ENCODE measurements at regions not wholly inside any gene's neighbourhood (a gene's known extent, or its start where the extent isn't known, plus 50 kb on each side); places are given as distances from the start of the nearest gene placed in this dataset.

DNA sequence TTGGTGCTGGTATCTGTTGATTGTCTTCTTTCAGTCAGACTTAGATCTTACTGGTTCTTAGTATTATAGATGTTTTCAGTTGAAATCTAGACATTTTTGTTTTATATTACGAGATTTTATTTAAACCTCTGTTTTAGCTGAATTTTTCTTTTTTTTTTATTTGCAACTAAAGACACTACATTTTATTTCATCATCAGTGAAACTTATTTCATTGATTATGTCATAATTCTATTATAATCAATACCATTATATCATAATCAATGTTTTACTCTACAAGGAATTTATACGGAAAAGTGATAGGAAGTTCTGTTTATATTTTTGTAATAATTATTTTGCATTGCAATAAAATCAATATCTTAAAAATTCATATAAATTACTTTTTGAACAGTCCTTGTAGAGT, 477.4 kb upstream of the MDFIC2 start:
- DNase-seq: no peak

DNA sequence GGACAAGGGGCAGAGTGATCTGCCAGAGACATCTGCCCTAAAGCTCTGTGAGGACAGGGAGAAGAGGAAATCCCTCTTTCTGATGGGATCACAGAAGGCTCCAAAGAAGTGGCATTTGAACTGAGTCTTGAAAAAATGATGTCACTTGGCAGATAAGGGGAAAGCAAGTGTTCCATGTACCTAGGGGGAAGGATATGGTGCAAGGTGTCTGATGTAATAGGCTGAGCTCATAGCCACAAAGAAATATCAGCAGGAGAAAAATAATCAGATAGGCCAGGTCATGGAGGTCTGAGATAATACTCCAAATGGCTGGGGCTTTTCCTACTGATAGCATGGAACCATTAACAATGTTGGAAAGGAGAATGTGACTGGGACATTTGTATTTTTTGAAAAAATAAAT, 468.4 kb upstream of the MDFIC2 start:
- DNase-seq: no peak

DNA sequence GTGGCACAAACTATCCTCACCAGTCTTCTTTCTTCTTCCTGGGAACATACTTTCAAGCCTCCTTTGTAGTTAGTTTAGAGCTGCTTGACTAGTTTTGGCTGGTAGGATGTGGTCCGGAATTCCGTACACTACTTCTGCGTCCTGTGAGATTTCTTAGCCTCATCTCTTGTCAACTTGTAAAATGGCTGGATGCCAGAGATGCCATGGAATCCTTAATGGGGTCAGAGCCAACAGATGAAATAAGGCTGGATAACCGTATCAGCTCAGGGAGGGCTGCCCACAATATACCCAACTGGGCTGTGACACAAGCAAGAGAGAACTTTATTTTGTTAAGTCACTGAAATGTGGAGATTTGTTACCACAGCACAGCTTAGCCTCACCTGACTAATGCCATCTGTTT, 466.9 kb upstream of the MDFIC2 start:
- DNase-seq: no peak

DNA sequence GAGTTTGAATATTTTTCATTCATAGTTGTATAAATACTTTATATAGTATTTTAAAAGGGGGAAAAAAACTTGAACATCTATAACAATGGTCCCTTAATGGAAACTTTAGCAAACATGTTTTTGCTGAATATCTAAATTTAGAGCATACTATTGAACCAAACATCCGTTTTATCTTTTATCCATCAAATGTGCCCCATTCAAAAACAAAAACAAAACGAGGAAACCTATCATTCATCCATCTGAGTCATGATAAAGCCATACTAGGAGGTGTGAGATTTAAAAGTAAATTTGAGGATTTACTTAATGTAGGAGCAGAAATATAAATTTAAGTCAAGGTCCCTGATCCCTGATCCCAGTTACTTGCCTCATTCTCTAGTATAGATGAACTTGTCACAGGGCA, 463.6 kb upstream of the MDFIC2 start:
- DNase-seq: no peak

DNA sequence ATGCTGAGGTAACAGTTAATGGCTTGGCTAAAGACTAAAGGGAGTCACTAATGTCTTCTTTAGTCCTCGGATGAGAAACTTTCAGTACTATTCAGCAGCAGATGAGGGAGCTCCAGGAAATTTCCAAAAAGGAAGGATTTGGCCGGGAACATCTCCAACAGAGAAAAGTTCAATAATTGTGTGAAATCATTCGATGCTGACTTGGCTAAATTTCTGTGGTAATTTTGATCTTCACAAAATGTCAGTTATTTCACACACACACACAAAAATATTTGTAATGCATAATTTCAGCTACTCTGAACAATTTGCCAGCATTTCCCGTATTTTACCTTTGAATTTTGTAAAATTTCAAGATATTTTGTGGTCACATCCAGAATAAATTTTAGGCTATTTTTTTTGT, 462.8 kb upstream of the MDFIC2 start:
- DNase-seq: no peak

DNA sequence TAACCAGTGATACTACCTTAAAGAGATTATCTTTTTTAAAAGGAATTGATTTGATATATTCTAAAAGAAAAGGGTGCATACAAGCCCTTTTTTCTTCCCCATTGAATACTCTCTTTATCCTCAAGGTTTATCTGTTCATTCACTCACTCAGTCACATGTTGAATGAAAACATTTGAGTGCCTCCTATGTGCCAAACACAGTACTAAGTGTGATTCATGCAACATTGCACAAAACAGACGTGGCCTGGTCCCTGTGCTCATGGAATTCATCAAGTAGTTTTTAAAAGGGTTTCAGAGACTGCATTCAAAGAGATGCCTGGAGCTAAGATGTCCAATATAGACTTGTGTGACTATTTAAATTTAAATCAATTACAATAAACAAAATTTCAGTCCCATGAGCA, 462.2 kb upstream of the MDFIC2 start:
- DNase-seq: no peak

DNA sequence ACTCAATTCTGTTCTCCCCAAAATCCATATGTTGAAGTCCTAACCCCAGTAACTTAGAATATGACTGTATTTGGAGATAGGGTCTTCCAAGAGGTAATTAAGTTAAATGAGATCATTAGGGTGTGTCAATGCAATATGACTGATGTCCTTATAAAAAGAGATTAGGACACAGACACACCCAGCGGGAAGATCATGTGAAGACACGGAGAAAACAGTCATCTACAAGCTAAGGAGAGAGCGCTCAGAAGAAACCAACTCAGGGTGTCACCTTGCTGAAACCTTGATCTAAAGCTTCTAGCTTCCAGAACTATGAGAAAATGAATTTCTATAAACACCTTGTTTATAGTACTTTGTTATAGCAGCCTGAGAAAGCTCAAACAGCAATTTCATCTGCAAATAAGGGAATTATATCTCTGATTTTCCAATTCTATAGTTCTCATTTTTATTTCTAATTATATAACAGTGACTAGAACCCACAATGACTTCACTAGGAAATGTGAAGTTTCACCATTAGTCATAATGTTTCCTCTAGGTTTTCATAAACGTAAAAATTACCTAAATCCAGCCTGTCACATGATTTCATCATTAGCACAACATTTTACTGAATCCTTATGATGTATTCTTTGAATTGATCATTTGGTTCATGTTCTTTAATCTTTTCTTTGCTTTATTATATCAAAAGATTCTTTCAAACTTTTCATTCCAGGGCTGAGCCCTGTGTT, 459.1 kb upstream of the MDFIC2 start:
- no peak for DNase-seq

DNA sequence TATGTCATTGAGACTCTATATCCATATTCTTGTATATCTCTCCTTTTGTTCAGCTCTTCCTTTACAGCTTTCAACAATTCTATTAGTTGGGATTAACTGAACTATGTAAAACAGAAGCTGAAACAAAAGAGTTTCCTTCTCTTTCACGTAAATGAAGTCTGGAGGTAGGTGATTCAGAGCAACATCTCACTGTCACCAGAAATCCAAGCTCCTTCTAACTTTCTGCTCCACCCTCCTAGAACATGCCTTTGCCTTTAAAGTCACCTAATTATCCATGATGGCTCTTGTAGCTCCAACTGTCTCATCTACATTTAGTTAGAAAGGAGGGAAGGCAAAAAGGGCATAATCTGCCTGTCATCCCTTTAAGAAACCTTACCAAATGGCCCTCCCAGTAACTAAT, 458.2 kb upstream of the MDFIC2 start:
- DNase-seq: no peak

DNA sequence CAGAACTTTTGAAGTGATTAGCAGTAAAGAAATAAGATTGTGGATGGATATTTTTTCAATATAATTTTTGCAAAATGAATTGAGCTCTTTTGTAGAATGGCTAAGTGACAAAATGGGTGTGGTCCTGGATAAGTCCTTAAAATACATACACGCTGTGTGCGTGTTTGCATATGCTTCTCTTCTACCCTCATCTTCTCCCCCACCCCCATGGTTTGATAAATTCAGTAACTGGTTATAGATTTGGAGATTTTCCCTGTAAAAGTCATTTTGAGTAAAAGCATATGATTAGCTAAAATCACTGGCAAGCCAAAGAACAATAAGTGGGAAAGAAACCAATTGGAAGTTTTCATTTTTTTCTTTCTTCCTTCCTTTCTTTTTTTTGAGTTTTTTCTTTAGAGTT, 453.9 kb upstream of the MDFIC2 start:
- DNase-seq: no peak

DNA sequence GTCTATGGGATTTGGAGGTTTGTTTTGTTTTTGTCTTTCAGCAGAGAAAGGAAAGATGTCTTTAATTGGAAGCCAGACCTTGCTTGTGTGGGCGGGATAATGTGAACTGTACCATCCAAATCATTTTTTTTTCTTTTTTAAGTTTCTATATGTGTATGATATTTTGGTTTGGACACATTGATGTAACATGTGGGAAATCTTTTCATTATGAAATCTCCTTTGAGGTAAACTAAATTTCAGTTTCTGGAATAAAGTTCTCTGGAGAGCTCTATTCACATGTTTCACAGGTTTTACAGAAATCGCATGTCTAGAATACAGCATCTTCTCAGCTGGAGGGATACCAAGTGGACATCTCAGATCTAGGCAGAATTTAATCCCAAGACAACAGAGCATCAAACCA, 451.5 kb upstream of the MDFIC2 start:
- no peak for DNase-seq

DNA sequence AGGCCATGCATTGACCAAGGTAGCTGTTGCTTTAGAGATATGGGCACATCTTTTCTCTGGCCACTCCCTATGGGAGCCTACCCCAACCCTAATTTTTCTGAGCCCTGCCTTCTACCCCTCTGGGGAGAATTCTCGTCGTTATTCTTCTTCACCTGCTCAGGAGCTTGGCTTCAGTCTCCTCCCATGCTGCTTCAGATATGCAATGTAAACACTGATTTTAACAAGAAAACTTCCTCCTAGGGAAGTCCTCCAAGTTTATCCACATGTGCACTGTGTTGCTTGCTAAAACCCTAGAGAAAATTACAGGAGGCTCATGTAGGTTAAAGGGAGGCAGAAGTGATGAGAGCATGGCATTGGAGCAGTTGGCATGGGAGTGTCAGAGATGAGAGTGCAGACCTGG, 445.2 kb upstream of the MDFIC2 start:
- DNase-seq: no peak

DNA sequence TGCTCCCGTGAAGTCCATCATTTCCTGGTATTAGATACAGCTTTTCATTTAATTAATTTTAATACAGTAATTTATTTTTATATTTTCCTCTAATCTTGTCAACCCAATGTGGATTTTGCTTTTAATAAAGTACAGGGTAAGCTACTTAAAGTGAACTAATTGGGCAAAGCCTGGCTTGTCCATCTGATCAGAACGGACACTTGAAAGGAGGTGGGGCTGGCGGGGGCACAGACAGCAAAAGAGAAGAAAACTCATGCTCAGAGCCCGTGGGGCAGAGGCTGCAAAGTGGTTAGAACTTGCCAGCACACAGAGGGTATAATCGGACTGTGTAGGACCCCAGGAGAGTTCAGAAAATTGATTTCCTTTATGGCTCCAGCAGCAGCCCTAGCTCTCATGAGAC, 443.1 kb upstream of the MDFIC2 start:
- DNase-seq: no peak

DNA sequence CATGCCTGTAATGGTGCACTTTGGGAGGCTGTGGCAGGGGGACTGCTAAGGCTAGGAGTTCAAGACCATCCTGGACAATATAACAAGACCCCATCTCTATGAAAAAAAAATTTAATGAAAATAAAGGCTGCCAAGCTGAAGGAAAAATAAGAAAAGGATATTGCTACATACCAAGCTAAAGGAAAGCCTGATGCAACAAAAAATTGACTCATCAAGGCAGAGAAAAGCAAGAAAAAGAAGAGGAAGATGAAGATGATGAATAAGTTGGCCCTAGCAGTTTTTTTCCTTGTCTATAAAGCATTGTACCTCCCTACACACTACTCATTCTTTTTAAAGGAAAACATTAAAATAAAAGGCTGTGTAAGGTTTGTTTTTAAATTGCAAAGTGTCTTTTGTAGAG, 441.9 kb upstream of the MDFIC2 start:
- no peak for DNase-seq

DNA sequence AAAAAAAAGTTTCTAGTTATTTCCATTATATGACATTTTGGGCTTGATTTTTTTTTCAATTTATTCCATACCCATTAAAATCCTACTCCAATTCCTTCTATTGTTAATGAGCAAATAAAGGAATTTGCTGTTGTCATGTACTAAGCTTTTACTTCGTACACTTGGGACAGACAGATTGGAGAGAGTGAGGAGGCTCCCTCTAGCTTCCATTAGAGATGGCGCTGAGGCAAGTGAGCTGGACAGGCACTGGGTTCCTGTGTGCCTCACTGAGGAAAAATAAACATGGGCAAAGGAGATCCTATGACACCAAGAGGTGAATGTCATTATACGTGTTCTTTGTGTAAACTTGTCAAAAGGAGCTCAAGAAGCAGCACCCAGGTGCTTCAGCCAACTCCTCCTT, 441.1 kb upstream of the MDFIC2 start:
- no peak for DNase-seq

DNA sequence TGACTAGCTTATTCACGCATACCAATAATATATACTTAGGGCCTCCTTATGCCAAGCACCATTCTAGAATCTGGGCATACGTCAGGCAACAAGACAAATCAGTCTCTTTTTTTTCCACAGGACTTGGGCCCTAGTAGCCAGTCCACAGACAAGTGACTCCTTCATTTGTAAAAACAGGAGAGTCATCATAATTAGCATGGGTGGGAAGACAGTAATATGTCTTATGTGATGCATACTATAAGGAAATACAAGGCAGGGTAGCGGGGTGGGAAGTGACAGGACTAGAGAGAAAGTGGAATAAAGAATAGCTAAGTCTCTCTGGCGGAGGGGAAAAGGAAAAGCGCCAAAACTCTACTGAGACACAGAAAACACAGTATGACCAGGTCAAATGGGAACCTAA, 439.6 kb upstream of the MDFIC2 start:
- DNase-seq: no peak

DNA sequence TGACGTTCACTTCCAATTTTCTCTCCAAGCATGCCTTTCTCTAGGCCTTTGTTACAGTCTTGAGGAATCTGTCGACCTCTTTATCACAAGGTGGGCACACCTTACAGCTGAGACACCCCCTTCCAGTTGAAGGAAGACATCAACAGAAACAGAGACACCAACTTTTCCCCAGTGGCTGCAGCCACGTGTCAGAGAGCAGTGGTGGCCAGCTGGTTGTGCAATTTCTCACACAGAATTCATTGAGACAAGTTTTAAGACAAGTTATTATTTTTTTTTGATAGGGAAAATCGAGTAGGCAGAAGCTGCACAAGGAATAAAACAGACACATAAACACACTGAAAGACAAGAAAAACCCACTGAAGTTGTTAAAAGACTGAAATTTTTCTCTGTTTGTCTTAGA, 436.7 kb upstream of the MDFIC2 start:
- no peak for DNase-seq

DNA sequence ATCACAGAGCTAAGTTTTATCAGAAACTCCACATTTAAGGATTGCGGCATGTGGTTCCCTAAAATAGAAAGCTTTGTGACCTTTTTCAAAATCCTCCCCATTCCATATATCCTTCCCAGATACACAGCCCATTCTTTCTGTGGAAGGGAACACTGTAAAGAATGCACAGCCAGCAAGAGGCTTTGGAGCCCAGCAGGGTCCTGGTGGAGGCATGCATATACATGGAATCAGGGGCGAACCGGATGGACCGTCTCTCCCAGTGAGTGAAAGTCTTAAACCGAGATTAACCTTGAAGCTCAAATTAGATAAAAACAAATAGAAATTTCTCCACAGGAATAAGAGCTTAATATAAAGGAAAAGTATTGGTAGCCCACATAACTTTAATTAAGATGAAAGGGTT, 436.2 kb upstream of the MDFIC2 start:
- DNase-seq: no peak

DNA sequence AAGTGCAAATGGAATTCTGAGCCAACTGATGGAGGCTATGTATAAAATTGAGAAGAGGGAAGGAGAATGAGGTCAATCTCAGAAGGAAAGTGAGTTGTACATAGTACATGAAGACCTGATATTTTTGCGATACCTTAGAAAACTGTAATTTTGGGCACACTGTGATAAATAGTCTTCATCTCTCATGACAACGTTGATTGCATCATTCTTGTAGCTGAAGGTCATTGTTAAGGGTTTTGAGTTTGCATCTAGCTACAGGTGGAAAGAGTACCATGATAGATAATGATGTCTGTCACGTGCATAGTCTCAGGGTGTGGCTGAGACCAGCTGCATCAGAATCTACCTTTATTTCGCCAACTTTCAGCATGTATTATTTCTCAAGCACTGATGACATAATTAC, 435.4 kb upstream of the MDFIC2 start:
- no peak for DNase-seq

DNA sequence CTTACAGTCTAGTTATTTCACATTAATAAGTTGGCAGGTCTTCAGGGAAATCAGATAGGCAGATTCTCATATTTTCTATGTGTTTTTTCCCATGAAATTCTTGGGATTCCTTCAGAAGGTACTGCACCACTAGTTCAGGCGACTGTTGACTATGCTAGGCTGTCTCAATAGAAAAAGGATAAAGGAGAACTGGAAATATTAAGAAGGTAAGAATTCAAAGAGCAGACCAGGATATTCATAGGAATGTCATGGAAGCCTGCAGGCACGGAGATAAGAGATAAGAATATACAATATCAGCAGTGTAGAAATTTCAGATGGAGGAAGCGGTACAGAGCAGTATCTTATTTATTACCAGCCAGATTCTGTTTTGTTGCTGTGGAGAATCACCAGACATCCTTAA, 432.1 kb upstream of the MDFIC2 start:
- no peak for DNase-seq

DNA sequence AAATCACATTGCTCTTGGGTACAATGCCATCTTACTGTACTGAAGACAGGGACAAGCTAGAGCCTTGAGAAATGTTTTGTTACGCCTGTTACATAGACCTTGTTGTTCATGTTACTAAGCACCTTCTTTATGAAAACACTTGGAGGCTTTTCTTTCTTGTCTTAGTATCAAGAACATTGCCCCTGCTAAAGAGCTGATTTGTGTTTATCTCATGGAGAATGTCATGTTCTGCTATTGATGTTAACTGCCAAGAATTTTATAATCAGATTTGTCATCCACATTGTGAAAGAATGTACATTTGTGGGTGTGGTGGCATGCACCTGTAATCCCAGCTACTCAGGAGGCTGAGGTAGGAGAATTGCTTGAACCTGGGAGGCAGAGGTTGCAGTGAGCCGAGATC, 431.3 kb upstream of the MDFIC2 start:
- DNase-seq: no peak

DNA sequence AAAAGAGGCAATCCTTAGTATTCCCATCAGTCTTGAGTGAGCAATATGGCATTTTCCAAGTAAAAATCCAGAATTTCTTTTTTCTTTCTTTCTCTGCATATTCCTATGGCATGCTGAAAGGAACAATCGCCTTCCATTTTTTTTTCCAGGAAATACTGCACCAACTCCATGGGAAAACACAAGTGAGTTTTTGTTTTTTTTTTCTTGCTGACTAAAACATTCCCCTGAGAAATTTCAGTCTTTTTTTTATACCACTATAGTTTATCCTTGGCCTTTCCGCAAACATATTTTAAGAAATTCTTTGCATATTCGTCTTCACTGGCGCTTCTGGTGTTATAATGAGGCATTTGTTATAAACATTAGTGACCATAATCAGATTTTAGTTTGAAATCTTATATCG, 429.6 kb upstream of the MDFIC2 start:
- no peak for DNase-seq

DNA sequence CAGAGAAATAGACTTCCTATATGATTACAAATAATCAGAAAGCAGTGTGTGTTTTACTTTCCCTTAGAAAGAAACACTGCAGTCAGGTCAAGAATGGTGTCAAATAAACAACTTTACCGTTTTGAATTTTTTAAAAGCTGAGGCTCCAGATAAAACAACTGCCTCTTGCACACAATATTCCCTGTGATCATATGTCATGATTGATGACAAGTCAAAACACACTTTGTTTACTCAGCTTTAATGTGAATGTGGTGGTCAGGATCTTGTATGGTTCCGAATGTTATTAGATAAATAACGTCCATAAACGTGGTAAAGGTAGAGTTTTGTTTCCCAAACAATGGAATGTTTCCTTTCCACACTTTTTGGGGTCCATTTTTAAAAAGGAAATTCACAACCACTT, 428.4 kb upstream of the MDFIC2 start:
- no peak for DNase-seq

DNA sequence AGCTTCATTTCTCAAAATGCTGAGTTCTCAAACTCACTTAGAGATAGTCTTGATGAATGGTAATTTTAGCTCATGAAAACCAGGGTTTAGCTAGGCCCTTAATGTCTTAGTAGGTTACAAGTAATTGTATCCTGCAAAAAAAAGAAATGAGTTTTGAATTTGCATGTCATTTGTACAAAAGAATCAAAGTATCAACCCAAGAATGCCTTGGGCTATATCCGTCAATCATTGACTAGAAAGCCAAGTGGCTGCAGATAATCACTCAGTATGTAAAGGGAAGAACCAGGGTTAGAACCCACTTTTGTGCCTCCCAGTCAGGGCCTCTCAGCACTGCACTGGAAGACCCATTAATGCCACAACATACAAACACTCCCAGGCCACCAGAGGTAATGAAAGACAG, 427.6 kb upstream of the MDFIC2 start:
- no peak for DNase-seq

DNA sequence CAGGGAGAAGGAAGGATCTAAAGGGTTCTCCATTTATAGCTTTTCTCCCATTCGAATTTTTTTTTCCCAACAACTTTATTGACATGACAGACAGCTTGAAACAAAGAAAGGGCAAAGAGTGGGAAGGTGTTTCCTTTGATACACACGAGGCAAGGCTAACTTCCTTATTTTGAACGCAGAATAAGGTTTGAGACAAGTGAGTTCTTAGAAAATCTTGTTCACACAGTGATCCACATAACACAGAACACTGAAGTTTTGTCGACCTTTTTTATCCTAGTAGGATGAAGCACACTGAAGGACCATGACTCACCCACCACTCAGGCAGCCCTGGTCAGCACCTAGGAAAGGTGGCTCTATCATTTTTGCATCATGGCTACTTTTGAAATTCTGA, 425.8 kb upstream of the MDFIC2 start:
- DNase-seq: no peak

DNA sequence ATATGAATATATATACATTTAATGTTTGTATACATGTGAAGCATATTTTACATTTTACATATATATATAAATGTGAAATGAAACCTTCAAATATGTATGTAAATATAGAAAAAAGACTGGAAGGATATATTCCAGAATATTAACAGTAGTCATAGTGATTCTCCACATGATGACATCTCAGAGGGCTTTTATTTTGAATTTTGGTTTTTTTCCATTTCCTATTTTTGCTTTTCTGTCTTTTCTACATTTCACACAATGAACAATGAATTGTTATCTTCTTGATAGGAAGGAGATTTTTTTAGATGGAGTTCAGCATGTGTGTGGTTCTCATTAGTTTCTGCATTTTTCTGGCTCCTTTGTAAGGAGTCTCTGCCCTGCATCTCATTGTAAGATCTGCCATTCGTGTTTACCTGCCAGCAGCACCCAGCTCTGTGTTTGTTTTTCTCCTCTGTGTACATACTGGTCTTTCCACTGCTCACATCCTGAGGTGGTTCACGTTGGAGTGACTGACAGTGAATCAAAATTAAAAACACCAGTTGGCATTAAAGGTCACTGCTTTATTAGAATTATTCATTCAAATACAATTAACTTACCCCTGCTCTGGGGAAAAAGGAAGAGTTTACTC, 425.3 kb upstream of the MDFIC2 start:
- peak; percentile 56 for DNase-seq

All from NCI-H345 (cell line).